ENCODE measurements at regions not wholly inside any gene's neighbourhood (a gene's known extent, or its start where the extent isn't known, plus 50 kb on each side); places are given as distances from the start of the nearest gene placed in this dataset.

- no peak for TF ChIP-seq CTCF (IDR thresholded peaks at IDR 0.05; ENCODE audit: control extremely low read depth, extremely low read depth, low read depth, missing control alignments)
- ChIA-PET POLR2A (no interaction called here), CTCF (interaction anchor here (1.1 kb wide), 1 partner anchor 10 kb away, joined by 4 read pairs; no protein-coding TSS in a partner anchor)
- DNase-seq (ENCODE audit: extremely low spot score), result no peak
Measured at GRCh38 chr22:34115722-34116121, 195.4 kb upstream of the LARGE1 start.

- DNase-seq (ENCODE audit: extremely low spot score), result no peak
- ChIA-PET CTCF (interaction anchor here (1.1 kb wide), 1 partner anchor 10 kb away, joined by 4 read pairs; no protein-coding TSS in a partner anchor), POLR2A (no interaction called here)
- TF ChIP-seq CTCF (IDR thresholded peaks at IDR 0.05; ENCODE audit: control extremely low read depth, extremely low read depth, low read depth, missing control alignments), result no peak
Measured at GRCh38 chr22:34116126-34116525, 195.8 kb upstream of the LARGE1 start.

- ChIA-PET CTCF (interaction anchor here (0.8 to 1.8 kb wide), 2 partner anchors 11 to 16 kb away, joined by 3 to 7 read pairs; no protein-coding TSS in a partner anchor), POLR2A (no interaction called here)
Measured at GRCh38 chr22:34122042-34122441, 201.8 kb upstream of the LARGE1 start.

GRCh38 chr22:34129691-34130486 lies 209.6 kb upstream of the LARGE1 start:
- ChIA-PET CTCF (interaction anchor here (1.0 kb wide), 1 partner anchor 9 kb away, joined by 3 read pairs; no protein-coding TSS in a partner anchor), POLR2A (no interaction called here)
- no peak for TF ChIP-seq CTCF (IDR thresholded peaks at IDR 0.05; ENCODE audit: control extremely low read depth, extremely low read depth, low read depth, missing control alignments)
- no peak for DNase-seq (ENCODE audit: extremely low spot score)

More at GRCh38 chr22:34122042-34122441, 201.8 kb upstream of the LARGE1 start:
- TF ChIP-seq CTCF (IDR thresholded peaks at IDR 0.05; ENCODE audit: control extremely low read depth, extremely low read depth, low read depth, missing control alignments), result no peak
- no peak for DNase-seq (ENCODE audit: extremely low spot score)

- ChIA-PET CTCF (no interaction called here), POLR2A (no interaction called here)
- DNase-seq (ENCODE audit: extremely low spot score), result no peak
- no peak for TF ChIP-seq CTCF (IDR thresholded peaks at IDR 0.05; ENCODE audit: control extremely low read depth, extremely low read depth, low read depth, missing control alignments)
Measured at GRCh38 chr22:34135749-34136148, 215.5 kb upstream of the LARGE1 start.

GRCh38 chr22:34150023-34150422 lies 229.7 kb upstream of the LARGE1 start:
- CTCF ChIA-PET, result no interaction called here

More at GRCh38 chr22:34150023-34150422, 229.7 kb upstream of the LARGE1 start:
- POLR2A ChIA-PET, result no interaction called here
- no peak for DNase-seq (ENCODE audit: extremely low spot score)
- TF ChIP-seq CTCF (IDR thresholded peaks at IDR 0.05; ENCODE audit: control extremely low read depth, extremely low read depth, low read depth, missing control alignments), result no peak
